ENCODE measurements at regions not wholly inside any gene's neighbourhood (a gene's known extent, or its start where the extent isn't known, plus 50 kb on each side); places are given as distances from the start of the nearest gene placed in this dataset.

- DNase-seq, result no peak
These were observed 68.7 kb upstream of the KCNG1 start for GRCh38 chr20:51091406-51092195.

- no peak for DNase-seq
These were observed 66.9 kb upstream of the KCNG1 start for GRCh38 chr20:51089840-51090239.

GRCh38 chr20:51089272-51089781 is 66.4 kb upstream of the KCNG1 start:
- DNase-seq, result no peak

- DNase-seq, result no peak
These were observed 64.4 kb upstream of the KCNG1 start for GRCh38 chr20:51087266-51087665.

GRCh38 chr20:51085769-51086168 is 62.9 kb upstream of the KCNG1 start:
- no peak for DNase-seq

GRCh38 chr20:51084593-51085377 is 61.9 kb upstream of the KCNG1 start:
- no peak for DNase-seq

- no peak for DNase-seq
These were observed 60.5 kb upstream of the KCNG1 start for GRCh38 chr20:51083447-51083846.

GRCh38 chr20:51082988-51083387 is 60.1 kb upstream of the KCNG1 start:
- no peak for DNase-seq

GRCh38 chr20:51080516-51080915 is 57.6 kb upstream of the KCNG1 start:
- DNase-seq, result no peak

GRCh38 chr20:51079488-51079887 is 56.6 kb upstream of the KCNG1 start:
- DNase-seq, result no peak

- DNase-seq, result no peak
These were observed 54.8 kb upstream of the KCNG1 start for GRCh38 chr20:51077686-51078060.

GRCh38 chr20:51076786-51077685 is 54.1 kb upstream of the KCNG1 start:
- no peak for DNase-seq

GRCh38 chr20:51074062-51074461 is 51.2 kb upstream of the KCNG1 start:
- no peak for DNase-seq

Data from activated naive CD4-positive, alpha-beta T cell (primary cell).